ENCODE measurements at regions not wholly inside any gene's neighbourhood (a gene's known extent, or its start where the extent isn't known, plus 50 kb on each side); places are given as distances from the start of the nearest gene placed in this dataset.

- no peak for TF ChIP-seq RNF2 (IDR thresholded peaks at IDR 0.05; ENCODE audit: borderline replicate concordance, low read depth, low read length, missing control alignments, poor library complexity, severe bottlenecking)
- no peak for TF ChIP-seq POLR2AphosphoS5 (IDR thresholded peaks at IDR 0.05; ENCODE audit: low read depth, low read length)
- TF ChIP-seq USF2 (IDR thresholded peaks at IDR 0.05; ENCODE audit: low read length) = no peak
- TF ChIP-seq RBBP5 (IDR thresholded peaks at IDR 0.05; ENCODE audit: borderline replicate concordance, low read depth, low read length) = no peak
Observed at GRCh38 chr5:12208366-12209100, 304.3 kb upstream of the CTNND2 start (continued).

Data from H1 (cell line).